Stromal cell of bone marrow (primary cell): ENCODE measurements at regions not wholly inside any gene's neighbourhood (a gene's known extent, or its start where the extent isn't known, plus 50 kb on each side); places are given as distances from the start of the nearest gene placed in this dataset.

Source experiments
- DNase-seq: peaks from one replicate; pipeline ENCODE4 v3.0.0-alpha.2; 2012; ENCODE audit warnings: low read depth

DNA sequence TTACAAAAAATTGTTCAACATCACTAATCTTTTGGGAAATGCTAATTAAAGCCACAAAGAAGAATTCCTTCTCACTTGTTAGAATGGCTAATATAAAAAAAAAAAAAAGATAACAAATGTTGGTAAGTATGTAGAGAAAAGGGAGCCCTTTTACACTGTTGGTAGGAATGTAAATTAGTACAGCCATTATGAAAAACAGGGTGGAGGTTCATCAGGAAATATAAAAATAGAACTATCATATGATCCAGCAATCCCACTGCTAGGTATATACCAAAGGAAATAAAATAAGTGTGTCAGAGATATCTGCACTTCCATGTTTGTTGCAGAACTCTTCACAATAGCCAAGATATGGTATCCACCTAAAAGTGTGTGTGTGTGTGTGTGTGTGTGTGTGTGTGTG, 83.5 kb upstream of the RGMB start:
- no peak for DNase-seq

DNA sequence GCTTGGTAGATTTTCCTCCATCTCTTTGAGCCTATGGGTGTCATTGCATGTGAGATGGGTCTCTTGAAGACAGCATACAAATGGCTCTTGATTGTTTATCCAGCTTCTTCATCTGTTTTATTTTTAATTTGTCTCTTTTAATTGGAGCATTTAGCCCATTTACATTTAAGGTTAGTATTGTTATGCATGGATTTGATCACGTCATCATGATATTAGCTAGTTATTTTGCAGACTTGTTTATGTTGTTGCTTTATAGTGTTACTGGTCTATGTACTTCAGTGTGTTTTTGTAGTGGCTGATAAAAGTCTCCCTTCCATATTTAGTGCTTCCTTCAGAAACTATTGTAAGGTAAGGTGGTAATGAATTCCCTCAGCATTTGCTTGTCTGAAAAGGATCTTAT, 78.6 kb upstream of the RGMB start:
- no peak for DNase-seq

DNA sequence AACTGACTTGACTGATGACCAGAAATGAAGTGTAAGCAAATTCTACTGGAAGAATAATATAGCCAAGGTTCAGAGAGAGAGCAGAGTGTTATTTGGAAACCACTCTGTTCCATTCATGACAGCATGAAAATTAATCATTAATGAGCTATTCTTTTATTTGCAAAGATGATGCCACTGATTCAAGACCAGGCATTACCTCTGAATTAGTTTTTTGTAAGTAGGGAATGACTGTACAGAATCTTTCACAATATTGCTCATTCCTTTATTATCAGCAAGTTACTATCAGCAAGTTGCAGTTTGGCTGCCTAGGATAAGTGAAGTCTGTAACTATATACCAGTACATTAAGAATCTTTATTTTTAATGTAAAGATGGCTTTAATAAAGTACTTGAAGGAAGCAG, 75.1 kb upstream of the RGMB start:
- DNase-seq, result no peak

DNA sequence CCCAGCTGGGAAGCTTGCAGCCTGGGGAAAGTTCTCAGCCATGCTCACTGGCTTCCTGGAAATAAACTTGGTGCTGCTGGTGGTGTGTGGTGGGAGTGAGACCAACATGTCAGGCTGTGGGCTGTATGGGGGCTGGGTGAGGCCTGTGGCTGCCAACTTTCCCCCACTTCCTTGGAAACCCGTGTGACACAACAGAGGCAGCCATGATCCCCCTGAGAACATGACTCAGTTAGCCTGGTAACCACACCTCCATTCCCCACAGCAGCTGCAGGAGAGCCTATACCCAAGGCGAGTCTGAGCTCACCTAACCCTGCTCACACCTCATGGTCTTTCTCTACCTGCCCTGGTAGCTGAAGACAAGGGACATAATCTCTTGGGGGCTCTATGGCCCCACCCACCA, 72.7 kb upstream of the RGMB start:
- DNase-seq, result no peak

DNA sequence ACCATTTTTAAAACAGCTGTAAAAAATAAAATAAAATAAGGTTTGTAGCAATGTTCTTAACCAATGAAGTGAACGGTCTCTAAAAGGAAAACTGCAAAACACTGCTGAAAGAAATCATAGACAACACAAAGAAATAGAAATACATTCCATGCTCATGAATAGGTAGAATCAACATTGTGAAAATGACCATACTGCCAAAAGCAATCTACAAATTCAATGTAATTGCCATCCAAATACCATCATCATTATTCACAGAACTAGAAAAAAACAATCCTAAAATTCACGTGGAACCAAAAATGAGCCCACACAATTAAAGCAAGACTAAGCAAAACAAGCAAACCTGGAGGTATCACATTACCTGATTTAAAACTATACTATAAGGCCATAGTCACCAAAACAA, 67.6 kb upstream of the RGMB start:
- DNase-seq, result peak; percentile 26

DNA sequence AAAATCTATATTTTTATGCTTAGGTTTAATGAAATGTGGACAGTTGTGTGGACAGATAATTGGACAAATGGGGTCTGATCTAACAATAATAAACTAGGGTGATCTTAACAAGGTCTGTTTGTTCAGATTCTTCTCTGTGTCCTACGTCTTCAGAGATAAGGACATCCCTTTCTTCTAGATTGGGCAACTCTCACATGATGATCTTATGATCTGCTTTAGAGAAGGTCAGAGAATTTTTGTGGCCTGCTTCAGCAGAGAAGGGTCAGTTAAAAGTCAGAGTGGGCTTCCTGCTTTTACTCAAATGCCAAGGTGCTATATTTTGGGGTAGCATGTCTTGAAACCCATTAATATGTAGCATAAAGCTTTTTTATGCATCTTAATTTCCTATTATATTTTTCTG, 63.8 kb upstream of the RGMB start:
- no peak for DNase-seq

DNA sequence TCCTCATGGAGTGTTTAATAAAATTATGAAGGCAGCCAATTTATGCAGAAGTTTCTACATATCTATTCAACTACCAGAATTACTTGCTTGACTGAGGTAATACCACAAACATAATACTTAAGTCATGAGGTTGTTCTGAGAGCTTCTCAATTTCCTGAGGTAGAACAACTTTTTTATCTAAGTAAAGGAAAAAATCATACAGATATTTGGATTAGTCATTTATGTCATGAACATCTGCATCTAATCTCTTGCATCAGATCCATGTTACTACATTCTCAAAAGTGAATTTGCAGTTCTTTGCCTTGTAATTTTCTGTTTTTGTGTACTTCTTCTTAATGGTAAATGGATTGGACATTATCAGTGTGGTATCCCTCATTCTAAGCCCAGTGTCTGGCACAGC, 60.4 kb upstream of the RGMB start:
- peak; percentile 36 for DNase-seq

DNA sequence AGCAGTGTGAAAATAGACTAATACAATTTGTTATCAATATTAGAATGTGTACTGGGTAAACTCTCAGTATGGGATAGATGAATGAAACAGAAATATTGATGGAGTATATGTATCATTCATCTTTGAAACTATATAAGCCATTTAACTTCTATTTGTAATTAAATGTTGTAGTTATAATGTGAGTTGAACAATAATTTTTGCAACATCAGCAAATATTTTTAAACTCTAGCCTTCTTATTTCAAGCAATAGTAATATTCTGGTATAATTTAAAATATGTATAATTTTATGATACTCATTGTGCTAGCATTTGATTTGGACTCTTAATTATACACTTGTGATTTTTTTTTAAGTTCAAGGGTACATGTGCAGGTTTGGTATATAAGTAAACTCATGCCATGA, 59.6 kb upstream of the RGMB start:
- no peak for DNase-seq

DNA sequence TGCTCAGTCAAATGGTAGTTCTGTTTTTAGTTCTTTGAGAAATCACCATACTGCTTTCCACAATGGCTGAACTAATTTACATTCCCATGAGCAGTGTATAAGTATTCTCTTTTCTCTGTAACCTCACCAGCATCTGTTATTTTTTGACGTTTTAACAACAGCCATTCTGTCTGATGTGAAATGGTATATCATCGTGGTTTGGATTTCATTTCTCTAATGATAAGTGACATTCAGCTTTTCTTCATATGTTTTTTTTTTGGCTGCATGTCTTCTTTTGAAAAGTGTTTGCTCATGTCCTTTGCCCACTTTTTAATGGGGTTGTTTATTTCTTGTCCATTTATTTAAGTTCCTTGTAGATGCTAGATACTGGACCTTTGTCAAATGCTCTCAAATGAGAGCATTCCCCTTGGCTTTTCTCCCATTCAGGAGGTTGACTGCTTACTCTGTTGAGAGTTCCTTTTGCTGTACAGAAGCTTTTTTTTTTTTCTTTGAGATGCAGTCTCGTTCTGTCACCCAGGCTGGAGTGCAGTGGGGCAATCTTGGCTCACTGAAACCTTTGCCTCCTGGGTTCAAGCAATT, 58.7 kb upstream of the RGMB start:
- no peak for DNase-seq

DNA sequence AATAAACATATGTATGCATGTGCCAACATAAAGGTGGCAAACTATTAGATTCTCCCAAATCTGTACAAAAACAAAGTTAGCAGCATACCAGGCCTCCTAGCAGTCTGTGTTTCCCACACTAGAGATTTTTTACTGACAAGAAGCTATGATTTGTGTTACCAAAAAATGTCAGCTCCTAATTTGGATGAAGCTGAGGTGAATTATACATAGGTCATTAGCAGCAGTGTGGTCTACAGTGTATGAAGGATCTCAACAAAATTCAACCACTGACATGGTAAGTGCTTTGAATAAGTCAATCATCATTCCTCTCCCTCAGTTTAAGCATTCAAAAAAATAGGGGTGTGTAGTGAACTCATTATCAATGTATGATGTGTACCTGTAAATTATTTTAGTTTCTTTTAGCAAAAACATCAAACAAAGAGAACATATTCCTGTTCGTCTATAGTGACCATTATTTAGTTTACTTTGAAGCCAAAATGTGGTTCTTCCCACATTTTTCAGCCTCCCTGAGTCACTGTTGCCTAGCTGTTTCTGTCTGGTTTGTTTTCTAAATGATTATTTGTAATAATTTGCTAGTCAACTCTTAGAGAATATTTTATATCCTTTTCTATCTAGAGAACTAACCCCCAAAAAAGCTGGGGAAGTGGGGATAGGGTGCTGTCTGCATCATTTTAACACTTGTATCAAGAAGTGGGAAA, 52.1 kb upstream of the RGMB start:
- DNase-seq, result peak; percentile 36

DNA sequence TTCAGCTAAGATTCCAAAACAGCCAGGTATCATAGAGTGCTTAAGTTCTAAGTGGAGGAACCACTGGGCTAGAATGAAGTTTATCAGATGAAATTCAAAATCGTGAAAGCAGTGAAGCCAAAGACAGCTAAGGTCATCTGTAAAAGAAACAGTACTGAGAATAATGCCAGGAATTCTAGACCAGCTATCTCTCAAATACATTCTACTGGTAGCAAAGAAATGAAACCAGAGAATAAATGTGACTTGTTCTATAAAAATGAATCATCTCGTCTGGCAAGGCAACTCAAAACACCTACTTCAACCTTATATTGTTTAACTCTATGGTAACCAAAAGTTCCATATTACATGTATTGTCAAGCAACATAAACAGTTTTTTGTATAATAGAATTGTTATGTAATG, 51.3 kb upstream of the RGMB start:
- no peak for DNase-seq

DNA sequence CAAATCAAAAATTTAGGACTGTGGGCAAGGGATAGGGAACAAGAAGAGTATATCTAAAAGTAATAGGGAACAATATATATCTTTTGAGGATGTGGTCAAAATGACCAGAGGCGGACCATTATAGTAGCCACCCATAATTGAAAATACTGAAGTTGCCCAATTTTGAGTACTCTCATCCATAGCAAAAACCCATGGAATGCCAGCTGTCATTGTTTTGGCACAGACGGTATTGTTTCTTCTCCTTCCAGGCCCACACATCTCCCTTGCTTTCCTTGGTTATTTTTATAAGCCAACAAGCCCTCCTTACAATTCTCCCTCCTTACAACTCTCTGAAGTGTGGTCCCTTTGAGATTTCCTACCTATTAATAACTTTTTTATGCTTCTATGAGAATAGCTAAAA, 50.4 kb upstream of the RGMB start:
- DNase-seq, result no peak
